Upper lobe of left lung (tissue), 6 donors: ENCODE measurements at regions not wholly inside any gene's neighbourhood (a gene's known extent, or its start where the extent isn't known, plus 50 kb on each side); places are given as distances from the start of the nearest gene placed in this dataset.

Experiments used
- ATAC-seq, 2 donors: fragments of 200-7000 bp; cut with Tn5 transposase; one replicate each; pipeline ENCODE4 v1.9.1; 2022; ENCODE audit warnings: mild to moderate bottlenecking in 2 of 2, moderate library complexity in 2 of 2; ENCODE audit not compliant: low FRiP score in 2 of 2
- DNase-seq, 2 donors: peaks; one replicate each; pipeline ENCODE4 v3.0.0-alpha.2; 2019 to 2020
- H3K27ac ChIP-seq, 4 donors: fragments of 200-600 bp; sonication (generic); one replicate each; pipeline ENCODE4 v1.5.1; 2016 to 2019
- H3K27me3 ChIP-seq, 4 donors: fragments of 200-600 bp; sonication (generic); one replicate each; pipeline ENCODE4 v1.5.1; 2017 to 2019
- H3K36me3 ChIP-seq, 4 donors: fragments of 200-600 bp; sonication (generic); one replicate each; pipeline ENCODE4 v1.5.1; 2016 to 2019
- H3K4me1 ChIP-seq, 4 donors: fragments of 200-600 bp; sonication (generic); one replicate each; pipeline ENCODE4 v1.5.1; 2018 to 2019
- H3K4me3 ChIP-seq, 4 donors: fragments of 200-600 bp; sonication (generic); one replicate each; pipeline ENCODE4 v1.5.1; 2017 to 2019; ENCODE audit warnings: mild to moderate bottlenecking in 2 of 4, moderate library complexity in 1 of 4
- H3K9me3 ChIP-seq, 4 donors: fragments of 200-600 bp; sonication (generic); one replicate each; pipeline ENCODE4 v1.5.1; 2018 to 2019
- EP300 ChIP-seq, 4 donors: sonication (generic); formaldehyde crosslinking; IDR thresholded peaks; one replicate each; pipeline ENCODE4 v1.5.1; 2017; ENCODE audit warnings: antibody characterized with exemption in 4 of 4, control low read depth in 2 of 4
- POLR2A ChIP-seq, 4 donors: fragments of 450-650 bp; IDR thresholded peaks; one replicate each; pipeline ENCODE4 v1.5.1; 2016 to 2017; ENCODE audit warnings: antibody characterized with exemption in 4 of 4, mild to moderate bottlenecking in 2 of 4
- POLR2AphosphoS5 ChIP-seq, 2 donors: sonication (generic); formaldehyde crosslinking; IDR thresholded peaks; one replicate each; pipeline ENCODE4 v1.5.1; 2017; ENCODE audit warnings: antibody characterized with exemption in 2 of 2
- WGBS, 2 donors: methylation state at CpG; one replicate each; pipeline ENCODE4 v1.1.5; 2017 to 2018; 5-methylcytosine and 5-hydroxymethylcytosine counted together
- TF ChIP-seq, protein P1 (sequence below), 6 experiments: fragments of 450-650 bp in 4 of 6; fragments of 200-600 bp in 2 of 6; sonication (generic) in 2 of 6; IDR thresholded peaks; one replicate each; pipeline ENCODE4 v1.5.1; 2016 to 2019; ENCODE audit warnings: antibody characterized with exemption in 6 of 6
- donor health status: DM: no; HTN: no; CAD: no; lungs with moderate emphysema.
- donor health status: DM: no; HTN: yes; CAD: no; lungs with severe emphysema.

GRCh38 chr2:37564356-37564755 is 107.1 kb downstream of the CDC42EP3 start:
- Histone ChIP-seq H3K9me3 (no peaks in the 10 kb centered on the region), H3K27ac (no peak overlapping the region), H3K4me3 (no peak overlapping the region), H3K36me3 (no peaks in the 10 kb centered on the region), H3K27me3 (no peaks in the 10 kb centered on the region), H3K4me1 (no peaks in the 10 kb centered on the region)
- DNase-seq (no peak), ATAC-seq (no peak)
- 63 to 75% methylated on average over 7 of the region's 7 CpGs for WGBS, 2 donors
- no peak for TF ChIP-seq POLR2AphosphoS5 (IDR thresholded peaks at IDR 0.05)
- no peak for TF ChIP-seq EP300 (IDR thresholded peaks at IDR 0.05)
- TF ChIP-seq, protein P1, sequence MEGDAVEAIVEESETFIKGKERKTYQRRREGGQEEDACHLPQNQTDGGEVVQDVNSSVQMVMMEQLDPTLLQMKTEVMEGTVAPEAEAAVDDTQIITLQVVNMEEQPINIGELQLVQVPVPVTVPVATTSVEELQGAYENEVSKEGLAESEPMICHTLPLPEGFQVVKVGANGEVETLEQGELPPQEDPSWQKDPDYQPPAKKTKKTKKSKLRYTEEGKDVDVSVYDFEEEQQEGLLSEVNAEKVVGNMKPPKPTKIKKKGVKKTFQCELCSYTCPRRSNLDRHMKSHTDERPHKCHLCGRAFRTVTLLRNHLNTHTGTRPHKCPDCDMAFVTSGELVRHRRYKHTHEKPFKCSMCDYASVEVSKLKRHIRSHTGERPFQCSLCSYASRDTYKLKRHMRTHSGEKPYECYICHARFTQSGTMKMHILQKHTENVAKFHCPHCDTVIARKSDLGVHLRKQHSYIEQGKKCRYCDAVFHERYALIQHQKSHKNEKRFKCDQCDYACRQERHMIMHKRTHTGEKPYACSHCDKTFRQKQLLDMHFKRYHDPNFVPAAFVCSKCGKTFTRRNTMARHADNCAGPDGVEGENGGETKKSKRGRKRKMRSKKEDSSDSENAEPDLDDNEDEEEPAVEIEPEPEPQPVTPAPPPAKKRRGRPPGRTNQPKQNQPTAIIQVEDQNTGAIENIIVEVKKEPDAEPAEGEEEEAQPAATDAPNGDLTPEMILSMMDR (IDR thresholded peaks at IDR 0.05): no peak
- no peak for TF ChIP-seq POLR2A (IDR thresholded peaks at IDR 0.05)

- peak in 1 of 2 donors; percentile 12 for TF ChIP-seq POLR2AphosphoS5 (IDR thresholded peaks at IDR 0.05)
- TF ChIP-seq, protein P1 (IDR thresholded peaks at IDR 0.05): no peak
Observed at GRCh38 chr2:37566517-37566981, 104.9 kb downstream of the CDC42EP3 start.

DNA sequence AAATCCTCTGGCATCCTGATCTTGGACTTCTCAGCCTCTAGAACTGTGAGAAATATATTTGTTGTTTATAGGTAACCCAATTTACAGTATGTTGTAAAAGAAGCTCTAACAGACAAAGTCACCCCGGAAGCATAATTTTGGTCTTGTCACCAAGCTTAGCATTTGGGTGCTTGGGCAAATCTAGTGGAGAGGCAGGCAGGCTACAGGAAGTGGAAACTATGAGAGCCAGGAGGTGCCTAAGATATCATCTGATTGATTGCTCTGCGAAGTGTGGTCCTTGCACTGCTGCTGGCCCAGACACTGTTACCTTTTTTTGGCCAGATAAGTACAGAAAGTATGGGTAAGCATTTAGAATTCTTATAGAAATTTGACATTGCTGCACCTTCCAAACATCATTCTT is 102.9 kb downstream of the CDC42EP3 start:
- DNase-seq: no peak
- H3K9me3 ChIP-seq: no peaks in the 10 kb centered on the region
- H3K36me3 ChIP-seq: no peaks in the 10 kb centered on the region
- no peaks in the 10 kb centered on the region for H3K27me3 ChIP-seq
- no peak for ATAC-seq
- no peaks in the 10 kb centered on the region for H3K4me1 ChIP-seq
- H3K27ac ChIP-seq: no peak overlapping the region
- H3K4me3 ChIP-seq: no peak overlapping the region
- WGBS, 2 donors: 68 to 82% methylated on average over 2 of the region's 2 CpGs
- TF ChIP-seq POLR2AphosphoS5 (IDR thresholded peaks at IDR 0.05) (no peak), POLR2A (IDR thresholded peaks at IDR 0.05) (no peak), EP300 (IDR thresholded peaks at IDR 0.05) (no peak)
- TF ChIP-seq, protein P1 (IDR thresholded peaks at IDR 0.05): no peak

More at GRCh38 chr2:37566517-37566981, 104.9 kb downstream of the CDC42EP3 start:
- H3K4me1 ChIP-seq: no peaks in the 10 kb centered on the region
- no peaks in the 10 kb centered on the region for H3K9me3 ChIP-seq
- DNase-seq (no peak), ATAC-seq (peak in 1 of 2 donors; percentile 24)
- no peaks in the 10 kb centered on the region for H3K36me3 ChIP-seq
- WGBS, 2 donors: 71 to 79% methylated on average over 5 of the region's 5 CpGs
- peak overlapping the region in 1 of 4 donors; percentile 6 for H3K27ac ChIP-seq
- H3K27me3 ChIP-seq: no peaks in the 10 kb centered on the region
- H3K4me3 ChIP-seq: no peak overlapping the region

- 75 to 87% methylated on average over 2 of the region's 2 CpGs for whole genome bisulfite sequencing, 2 donors
- no peak for DNase-seq
- no peak for ATAC-seq
- H3K9me3 ChIP-seq: no peaks in the 10 kb centered on the region
- no peak overlapping the region for H3K27ac ChIP-seq
- no peak overlapping the region for H3K4me3 ChIP-seq
- no peaks in the 10 kb centered on the region for H3K27me3 ChIP-seq
- TF ChIP-seq POLR2AphosphoS5 (IDR thresholded peaks at IDR 0.05) (no peak), EP300 (IDR thresholded peaks at IDR 0.05) (no peak), POLR2A (IDR thresholded peaks at IDR 0.05) (no peak)
- TF ChIP-seq, protein P1 (IDR thresholded peaks at IDR 0.05): no peak
- H3K36me3 ChIP-seq: no peaks in the 10 kb centered on the region
- no peaks in the 10 kb centered on the region for H3K4me1 ChIP-seq
Observed at GRCh38 chr2:37569131-37569823, 102.2 kb downstream of the CDC42EP3 start.
